ENCODE measurements at regions not wholly inside any gene's neighbourhood (a gene's known extent, or its start where the extent isn't known, plus 50 kb on each side); places are given as distances from the start of the nearest gene placed in this dataset.
A peak's percentile ranks its signal among the peaks of the same experiment; 100 is the strongest.

- TF ChIP-seq, protein P1, sequence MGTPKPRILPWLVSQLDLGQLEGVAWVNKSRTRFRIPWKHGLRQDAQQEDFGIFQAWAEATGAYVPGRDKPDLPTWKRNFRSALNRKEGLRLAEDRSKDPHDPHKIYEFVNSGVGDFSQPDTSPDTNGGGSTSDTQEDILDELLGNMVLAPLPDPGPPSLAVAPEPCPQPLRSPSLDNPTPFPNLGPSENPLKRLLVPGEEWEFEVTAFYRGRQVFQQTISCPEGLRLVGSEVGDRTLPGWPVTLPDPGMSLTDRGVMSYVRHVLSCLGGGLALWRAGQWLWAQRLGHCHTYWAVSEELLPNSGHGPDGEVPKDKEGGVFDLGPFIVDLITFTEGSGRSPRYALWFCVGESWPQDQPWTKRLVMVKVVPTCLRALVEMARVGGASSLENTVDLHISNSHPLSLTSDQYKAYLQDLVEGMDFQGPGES (IDR thresholded peaks at IDR 0.05; ENCODE audit: low read depth, low read length), result no peak
- TF ChIP-seq FOXJ3 (CRISPR knock-in tag; IDR thresholded peaks at IDR 0.05) (no peak), POLR2AphosphoS5 (IDR thresholded peaks at IDR 0.05; ENCODE audit: low read depth, low read length) (no peak), JUND (IDR thresholded peaks at IDR 0.05) (no peak), SIN3A (IDR thresholded peaks at IDR 0.05; ENCODE audit: borderline replicate concordance, low read depth, low read length) (no peak), RAD21 (IDR thresholded peaks at IDR 0.05; ENCODE audit: low read length) (no peak), FOXM1 (IDR thresholded peaks at IDR 0.05; ENCODE audit: low read depth) (no peak), MEF2A (IDR thresholded peaks at IDR 0.05; ENCODE audit: borderline replicate concordance, low read depth) (no peak), CHD2 (IDR thresholded peaks at IDR 0.05; ENCODE audit: low read length, partially characterized antibody) (no peak), NFIC (IDR thresholded peaks at IDR 0.05; ENCODE audit: borderline replicate concordance) (no peak)
These were observed 141.7 kb upstream of the TWIST2 start (continued) for GRCh38 chr2:238706163-238706562.

GRCh38 chr2:238706673-238707072, 141.2 kb upstream of the TWIST2 start:
- Histone ChIP-seq H3K36me3 (replicated peaks in 1 of 2; ENCODE audit: control insufficient read depth in 1 of 2, insufficient read depth in 2 of 2, low read length in 1 of 2) (no peaks in the 10 kb centered on the region), H3K9ac (no peak overlapping the region), H3K4me3 (ENCODE audit: low read depth in 2 of 2, low read length in 1 of 2) (no peak overlapping the region), H3K27me3 (ENCODE audit: insufficient read depth) (no peaks in the 10 kb centered on the region), H3K79me2 (ENCODE audit: insufficient read depth) (no peaks in the 10 kb centered on the region), H4K20me1 (ENCODE audit: insufficient read depth) (no peaks in the 10 kb centered on the region), H2AFZ (ENCODE audit: low read depth) (no peak overlapping the region), H3K27ac (ENCODE audit: low read depth in 2 of 2, low read length in 1 of 2) (no peak overlapping the region), H3K9me3 (no peaks in the 10 kb centered on the region), H3K4me1 (ENCODE audit: control insufficient read depth in 1 of 2, insufficient read depth in 2 of 2, low read depth in 1 of 2, low read length in 1 of 2) (no peaks in the 10 kb centered on the region), H3F3A (replicated peaks; ENCODE audit: insufficient read depth) (no peaks in the 10 kb centered on the region), H3K4me2 (no peak overlapping the region), H3K9me2 (no peaks in the 10 kb centered on the region)
- DNase-seq, result no peak
- POLR2A ChIA-PET, result no interaction called here
- CTCF ChIA-PET, result interaction anchor here (0.7 kb wide), 1 partner anchor 161 kb away, joined by 3 read pairs; no protein-coding TSS in a partner anchor
- 89% methylated on average over 1 of the region's 1 CpG for WGBS (ENCODE audit: low lambda C conversion rate)
- TF ChIP-seq, protein P2, sequence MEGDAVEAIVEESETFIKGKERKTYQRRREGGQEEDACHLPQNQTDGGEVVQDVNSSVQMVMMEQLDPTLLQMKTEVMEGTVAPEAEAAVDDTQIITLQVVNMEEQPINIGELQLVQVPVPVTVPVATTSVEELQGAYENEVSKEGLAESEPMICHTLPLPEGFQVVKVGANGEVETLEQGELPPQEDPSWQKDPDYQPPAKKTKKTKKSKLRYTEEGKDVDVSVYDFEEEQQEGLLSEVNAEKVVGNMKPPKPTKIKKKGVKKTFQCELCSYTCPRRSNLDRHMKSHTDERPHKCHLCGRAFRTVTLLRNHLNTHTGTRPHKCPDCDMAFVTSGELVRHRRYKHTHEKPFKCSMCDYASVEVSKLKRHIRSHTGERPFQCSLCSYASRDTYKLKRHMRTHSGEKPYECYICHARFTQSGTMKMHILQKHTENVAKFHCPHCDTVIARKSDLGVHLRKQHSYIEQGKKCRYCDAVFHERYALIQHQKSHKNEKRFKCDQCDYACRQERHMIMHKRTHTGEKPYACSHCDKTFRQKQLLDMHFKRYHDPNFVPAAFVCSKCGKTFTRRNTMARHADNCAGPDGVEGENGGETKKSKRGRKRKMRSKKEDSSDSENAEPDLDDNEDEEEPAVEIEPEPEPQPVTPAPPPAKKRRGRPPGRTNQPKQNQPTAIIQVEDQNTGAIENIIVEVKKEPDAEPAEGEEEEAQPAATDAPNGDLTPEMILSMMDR (IDR thresholded peaks at IDR 0.05), result peak; percentile 36; the same call in 1 of the 2 replicates
- no peak for TF ChIP-seq USF1 (IDR thresholded peaks at IDR 0.05; ENCODE audit: borderline replicate concordance, low read depth)
- TF ChIP-seq, protein P3, sequence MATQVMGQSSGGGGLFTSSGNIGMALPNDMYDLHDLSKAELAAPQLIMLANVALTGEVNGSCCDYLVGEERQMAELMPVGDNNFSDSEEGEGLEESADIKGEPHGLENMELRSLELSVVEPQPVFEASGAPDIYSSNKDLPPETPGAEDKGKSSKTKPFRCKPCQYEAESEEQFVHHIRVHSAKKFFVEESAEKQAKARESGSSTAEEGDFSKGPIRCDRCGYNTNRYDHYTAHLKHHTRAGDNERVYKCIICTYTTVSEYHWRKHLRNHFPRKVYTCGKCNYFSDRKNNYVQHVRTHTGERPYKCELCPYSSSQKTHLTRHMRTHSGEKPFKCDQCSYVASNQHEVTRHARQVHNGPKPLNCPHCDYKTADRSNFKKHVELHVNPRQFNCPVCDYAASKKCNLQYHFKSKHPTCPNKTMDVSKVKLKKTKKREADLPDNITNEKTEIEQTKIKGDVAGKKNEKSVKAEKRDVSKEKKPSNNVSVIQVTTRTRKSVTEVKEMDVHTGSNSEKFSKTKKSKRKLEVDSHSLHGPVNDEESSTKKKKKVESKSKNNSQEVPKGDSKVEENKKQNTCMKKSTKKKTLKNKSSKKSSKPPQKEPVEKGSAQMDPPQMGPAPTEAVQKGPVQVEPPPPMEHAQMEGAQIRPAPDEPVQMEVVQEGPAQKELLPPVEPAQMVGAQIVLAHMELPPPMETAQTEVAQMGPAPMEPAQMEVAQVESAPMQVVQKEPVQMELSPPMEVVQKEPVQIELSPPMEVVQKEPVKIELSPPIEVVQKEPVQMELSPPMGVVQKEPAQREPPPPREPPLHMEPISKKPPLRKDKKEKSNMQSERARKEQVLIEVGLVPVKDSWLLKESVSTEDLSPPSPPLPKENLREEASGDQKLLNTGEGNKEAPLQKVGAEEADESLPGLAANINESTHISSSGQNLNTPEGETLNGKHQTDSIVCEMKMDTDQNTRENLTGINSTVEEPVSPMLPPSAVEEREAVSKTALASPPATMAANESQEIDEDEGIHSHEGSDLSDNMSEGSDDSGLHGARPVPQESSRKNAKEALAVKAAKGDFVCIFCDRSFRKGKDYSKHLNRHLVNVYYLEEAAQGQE (IDR thresholded peaks at IDR 0.05; ENCODE audit: low read depth, low read length), result no peak

All from SK-N-SH (cell line).